Upper lobe of left lung (tissue), 6 donors: ENCODE measurements at regions not wholly inside any gene's neighbourhood (a gene's known extent, or its start where the extent isn't known, plus 50 kb on each side); places are given as distances from the start of the nearest gene placed in this dataset.

ENCODE experiments used
- ATAC-seq, 2 donors: fragments of 200-7000 bp; cut with Tn5 transposase; one replicate each; pipeline ENCODE4 v1.9.1; 2022; ENCODE audit warnings: mild to moderate bottlenecking in 2 of 2, moderate library complexity in 2 of 2; ENCODE audit not compliant: low FRiP score in 2 of 2
- DNase-seq, 2 donors: peaks; one replicate each; pipeline ENCODE4 v3.0.0-alpha.2; 2019 to 2020
- H3K27ac ChIP-seq, 4 donors: fragments of 200-600 bp; sonication (generic); one replicate each; pipeline ENCODE4 v1.5.1; 2016 to 2019
- H3K27me3 ChIP-seq, 4 donors: fragments of 200-600 bp; sonication (generic); one replicate each; pipeline ENCODE4 v1.5.1; 2017 to 2019
- H3K36me3 ChIP-seq, 4 donors: fragments of 200-600 bp; sonication (generic); one replicate each; pipeline ENCODE4 v1.5.1; 2016 to 2019
- H3K4me1 ChIP-seq, 4 donors: fragments of 200-600 bp; sonication (generic); one replicate each; pipeline ENCODE4 v1.5.1; 2018 to 2019
- H3K4me3 ChIP-seq, 4 donors: fragments of 200-600 bp; sonication (generic); one replicate each; pipeline ENCODE4 v1.5.1; 2017 to 2019; ENCODE audit warnings: mild to moderate bottlenecking in 2 of 4, moderate library complexity in 1 of 4
- H3K9me3 ChIP-seq, 4 donors: fragments of 200-600 bp; sonication (generic); one replicate each; pipeline ENCODE4 v1.5.1; 2018 to 2019
- EP300 ChIP-seq, 4 donors: sonication (generic); formaldehyde crosslinking; IDR thresholded peaks; one replicate each; pipeline ENCODE4 v1.5.1; 2017; ENCODE audit warnings: antibody characterized with exemption in 4 of 4, control low read depth in 2 of 4
- POLR2A ChIP-seq, 4 donors: fragments of 450-650 bp; IDR thresholded peaks; one replicate each; pipeline ENCODE4 v1.5.1; 2016 to 2017; ENCODE audit warnings: antibody characterized with exemption in 4 of 4, mild to moderate bottlenecking in 2 of 4
- POLR2AphosphoS5 ChIP-seq, 2 donors: sonication (generic); formaldehyde crosslinking; IDR thresholded peaks; one replicate each; pipeline ENCODE4 v1.5.1; 2017; ENCODE audit warnings: antibody characterized with exemption in 2 of 2
- WGBS, 2 donors: methylation state at CpG; one replicate each; pipeline ENCODE4 v1.1.5; 2017 to 2018; 5-methylcytosine and 5-hydroxymethylcytosine counted together
- TF ChIP-seq, protein P1 (sequence below), 6 experiments: fragments of 450-650 bp in 4 of 6; fragments of 200-600 bp in 2 of 6; sonication (generic) in 2 of 6; IDR thresholded peaks; one replicate each; pipeline ENCODE4 v1.5.1; 2016 to 2019; ENCODE audit warnings: antibody characterized with exemption in 6 of 6
- donor health status: DM: no; HTN: no; CAD: no; lungs with moderate emphysema.
- donor health status: DM: no; HTN: yes; CAD: no; lungs with severe emphysema.

GRCh38 chr22:44589831-44590230 lies 91.8 kb upstream of the RTL6 start:
- 87 to 92% methylated on average over 5 of the region's 5 CpGs for WGBS, 2 donors
- Histone ChIP-seq H3K9me3 (no peaks in the 10 kb centered on the region), H3K27ac (no peak overlapping the region), H3K4me3 (no peak overlapping the region), H3K27me3 (peaks cover 0 to 2% (median 0%) of the 10 kb centered on the region in 4 donors), H3K36me3 (no peaks in the 10 kb centered on the region), H3K4me1 (peaks cover 0 to 6% (median 0%) of the 10 kb centered on the region in 4 donors)
- no peak for TF ChIP-seq POLR2A (IDR thresholded peaks at IDR 0.05)
- TF ChIP-seq, protein P1, sequence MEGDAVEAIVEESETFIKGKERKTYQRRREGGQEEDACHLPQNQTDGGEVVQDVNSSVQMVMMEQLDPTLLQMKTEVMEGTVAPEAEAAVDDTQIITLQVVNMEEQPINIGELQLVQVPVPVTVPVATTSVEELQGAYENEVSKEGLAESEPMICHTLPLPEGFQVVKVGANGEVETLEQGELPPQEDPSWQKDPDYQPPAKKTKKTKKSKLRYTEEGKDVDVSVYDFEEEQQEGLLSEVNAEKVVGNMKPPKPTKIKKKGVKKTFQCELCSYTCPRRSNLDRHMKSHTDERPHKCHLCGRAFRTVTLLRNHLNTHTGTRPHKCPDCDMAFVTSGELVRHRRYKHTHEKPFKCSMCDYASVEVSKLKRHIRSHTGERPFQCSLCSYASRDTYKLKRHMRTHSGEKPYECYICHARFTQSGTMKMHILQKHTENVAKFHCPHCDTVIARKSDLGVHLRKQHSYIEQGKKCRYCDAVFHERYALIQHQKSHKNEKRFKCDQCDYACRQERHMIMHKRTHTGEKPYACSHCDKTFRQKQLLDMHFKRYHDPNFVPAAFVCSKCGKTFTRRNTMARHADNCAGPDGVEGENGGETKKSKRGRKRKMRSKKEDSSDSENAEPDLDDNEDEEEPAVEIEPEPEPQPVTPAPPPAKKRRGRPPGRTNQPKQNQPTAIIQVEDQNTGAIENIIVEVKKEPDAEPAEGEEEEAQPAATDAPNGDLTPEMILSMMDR (IDR thresholded peaks at IDR 0.05): no peak
- TF ChIP-seq POLR2AphosphoS5 (IDR thresholded peaks at IDR 0.05): no peak
- TF ChIP-seq EP300 (IDR thresholded peaks at IDR 0.05): no peak
- no peak for ATAC-seq
- no peak for DNase-seq

- peaks cover 0 to 6% (median 0%) of the 10 kb centered on the region in 4 donors for H3K4me1 ChIP-seq
- H3K4me3 ChIP-seq: no peak overlapping the region
- no peaks in the 10 kb centered on the region for H3K9me3 ChIP-seq
- peaks cover 0 to 2% (median 0%) of the 10 kb centered on the region in 4 donors for H3K27me3 ChIP-seq
- TF ChIP-seq, protein P1 (IDR thresholded peaks at IDR 0.05): no peak
- TF ChIP-seq POLR2A (IDR thresholded peaks at IDR 0.05) (no peak), POLR2AphosphoS5 (IDR thresholded peaks at IDR 0.05) (no peak), EP300 (IDR thresholded peaks at IDR 0.05) (no peak)
- ATAC-seq (no peak), DNase-seq (no peak)
- no peaks in the 10 kb centered on the region for H3K36me3 ChIP-seq
- WGBS, 2 donors: 92 to 94% methylated on average over 14 of the region's 14 CpGs
- no peak overlapping the region for H3K27ac ChIP-seq
Observed at GRCh38 chr22:44588348-44588747, 90.3 kb upstream of the RTL6 start.

- Histone ChIP-seq H3K9me3 (no peaks in the 10 kb centered on the region), H3K4me3 (no peak overlapping the region), H3K27ac (no peak overlapping the region), H3K27me3 (peaks cover 0 to 2% (median 0%) of the 10 kb centered on the region in 4 donors), H3K4me1 (peaks cover 0 to 6% (median 0%) of the 10 kb centered on the region in 4 donors), H3K36me3 (no peaks in the 10 kb centered on the region)
- TF ChIP-seq, protein P1 (IDR thresholded peaks at IDR 0.05): no peak
- TF ChIP-seq EP300 (IDR thresholded peaks at IDR 0.05) (no peak), POLR2AphosphoS5 (IDR thresholded peaks at IDR 0.05) (no peak), POLR2A (IDR thresholded peaks at IDR 0.05) (no peak)
- no peak for DNase-seq
- 68 to 78% methylated on average over 3 of the region's 3 CpGs for WGBS, 2 donors
- no peak for ATAC-seq
Observed at GRCh38 chr22:44587737-44588310, 89.8 kb upstream of the RTL6 start.

DNA sequence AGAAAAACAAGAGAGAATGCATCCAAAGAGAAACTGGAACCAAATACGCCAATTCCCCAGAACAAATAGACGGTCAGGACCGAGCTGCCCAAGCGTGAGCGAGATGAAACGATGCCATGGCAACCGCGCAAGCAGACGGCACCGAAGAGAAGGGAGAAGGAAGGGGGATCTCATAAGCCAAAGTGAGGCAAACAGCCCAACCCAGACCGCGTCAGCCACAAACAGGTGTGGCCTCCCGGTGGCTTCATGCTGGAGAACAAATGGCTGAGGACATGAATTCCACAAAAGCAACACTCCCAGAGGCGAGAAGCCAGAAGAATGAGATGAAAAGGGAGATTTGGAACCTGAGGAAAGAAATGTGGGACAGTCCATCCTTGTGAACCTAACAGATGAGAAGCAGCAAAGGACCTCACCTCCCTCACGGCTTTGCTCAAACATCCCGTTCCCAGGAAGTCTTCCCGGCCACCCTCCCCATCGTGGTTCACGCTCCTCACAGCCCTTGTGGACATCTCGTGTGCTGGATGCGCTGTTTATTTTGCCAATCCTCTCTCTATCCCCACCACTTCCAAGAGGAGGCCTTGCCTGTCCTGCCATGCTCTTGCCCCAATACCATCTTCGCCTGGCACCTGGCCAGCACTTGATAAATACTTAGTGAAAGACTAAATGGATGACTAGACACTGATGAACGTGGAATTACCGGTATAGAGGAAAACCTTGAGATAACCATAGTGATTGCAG lies 89.1 kb upstream of the RTL6 start:
- no peak for ATAC-seq

More for the DNA sequence above, 89.1 kb upstream of the RTL6 start:
- Histone ChIP-seq H3K4me1 (peaks cover 0 to 6% (median 0%) of the 10 kb centered on the region in 4 donors), H3K27me3 (peaks cover 0 to 2% (median 0%) of the 10 kb centered on the region in 4 donors), H3K9me3 (no peaks in the 10 kb centered on the region), H3K36me3 (no peaks in the 10 kb centered on the region), H3K27ac (no peak overlapping the region), H3K4me3 (no peak overlapping the region)
- TF ChIP-seq POLR2A (IDR thresholded peaks at IDR 0.05) (no peak), EP300 (IDR thresholded peaks at IDR 0.05) (no peak), POLR2AphosphoS5 (IDR thresholded peaks at IDR 0.05) (no peak)
- TF ChIP-seq, protein P1 (IDR thresholded peaks at IDR 0.05): no peak
- 46 to 51% methylated on average over 24 of the region's 24 CpGs for WGBS, 2 donors
- DNase-seq: no peak
